Globus pallidus (tissue), 1 donor: ENCODE measurements at regions not wholly inside any gene's neighbourhood (a gene's known extent, or its start where the extent isn't known, plus 50 kb on each side); places are given as distances from the start of the nearest gene placed in this dataset.
A peak's percentile ranks its signal among the peaks of the same experiment; 100 is the strongest.
"Not testable (repeated sequence)": the region's sequence is repeated elsewhere in the genome, so short reads cannot be mapped to it uniquely, and the experiment has no call there.

Experiments
- DNase-seq: peaks from one replicate; pipeline ENCODE4 v3.0.0-alpha.2; 2015; ENCODE audit warnings: low spot score

- DNase-seq = not testable (repeated sequence)
These were observed 943.0 kb downstream of the TUBA3C start for GRCh38 chr13:18238586-18238985.

- no peak for DNase-seq
These were observed 945.2 kb downstream of the TUBA3C start for GRCh38 chr13:18236528-18236815.

DNA sequence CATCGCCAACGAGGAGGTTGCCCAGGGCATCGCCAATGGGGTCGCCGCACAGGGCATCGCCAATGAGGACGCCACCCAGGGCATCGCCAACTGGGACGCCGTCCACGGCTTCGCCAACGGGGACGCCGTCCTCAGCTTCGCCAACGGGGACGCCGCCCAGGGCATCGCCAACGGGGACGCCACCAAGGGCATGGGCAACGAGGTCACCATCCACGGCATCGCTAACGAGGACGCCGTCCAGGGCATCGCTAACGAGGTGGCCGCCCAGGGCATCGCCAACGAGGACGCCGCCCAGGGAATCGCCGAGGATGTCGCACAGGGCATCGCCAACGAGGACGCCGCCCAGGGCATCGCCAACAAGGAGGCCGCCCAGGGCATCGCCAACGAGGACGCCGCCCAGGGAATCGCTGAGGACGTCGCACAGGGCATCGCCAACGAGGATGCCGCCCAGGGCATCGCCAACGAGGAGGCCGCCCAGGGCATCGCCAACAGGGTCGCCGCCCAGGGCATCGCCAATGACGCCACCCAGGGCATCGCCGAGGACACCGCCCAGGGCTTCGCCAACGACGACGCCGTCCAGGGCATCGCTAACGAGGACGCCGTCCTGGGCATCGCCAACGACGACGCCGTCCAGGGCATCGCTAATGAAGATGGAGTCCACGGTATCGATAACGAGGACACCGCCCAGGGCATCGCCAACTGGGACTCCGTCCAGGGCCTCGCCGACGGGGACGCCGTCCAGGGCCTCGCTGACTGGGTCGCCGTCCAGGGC is 945.7 kb downstream of the TUBA3C start:
- DNase-seq = no peak

GRCh38 chr13:18235172-18235571 is 946.5 kb downstream of the TUBA3C start:
- no peak for DNase-seq

GRCh38 chr13:18234451-18234850 is 947.2 kb downstream of the TUBA3C start:
- not testable (repeated sequence) for DNase-seq

DNA sequence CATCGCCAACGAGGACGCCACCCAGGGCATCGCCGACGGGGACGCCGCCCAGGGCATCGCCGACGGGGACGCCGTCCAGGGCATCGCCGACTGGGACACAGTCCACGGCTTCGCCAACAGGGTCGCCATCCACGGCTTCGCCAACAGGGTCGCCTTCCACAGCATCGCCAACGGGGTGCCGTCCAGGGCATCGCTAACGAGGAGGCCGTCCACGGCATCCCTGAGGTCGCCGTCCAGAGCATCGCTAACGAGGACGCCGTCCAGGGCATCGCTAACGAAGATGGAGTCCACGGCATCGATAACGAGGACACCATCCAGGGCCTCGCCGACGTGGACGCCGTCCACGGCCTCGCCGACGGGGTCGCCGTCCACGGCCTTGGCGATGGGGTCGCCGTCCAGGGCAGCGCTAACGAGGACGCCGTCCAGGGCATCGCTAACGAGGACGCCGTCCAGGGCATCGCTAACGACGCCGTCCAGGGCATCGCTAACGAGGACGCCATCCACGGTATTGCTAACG is 947.8 kb downstream of the TUBA3C start:
- no peak for DNase-seq

GRCh38 chr13:18232994-18233782 is 948.4 kb downstream of the TUBA3C start:
- DNase-seq = no peak

- no peak for DNase-seq
These were observed 949.2 kb downstream of the TUBA3C start for GRCh38 chr13:18232298-18232993.

- DNase-seq = not testable (repeated sequence)
These were observed 957.2 kb downstream of the TUBA3C start for GRCh38 chr13:18224411-18224810.

GRCh38 chr13:18214689-18215088 is 966.9 kb downstream of the TUBA3C start:
- DNase-seq = not testable (repeated sequence)

DNA sequence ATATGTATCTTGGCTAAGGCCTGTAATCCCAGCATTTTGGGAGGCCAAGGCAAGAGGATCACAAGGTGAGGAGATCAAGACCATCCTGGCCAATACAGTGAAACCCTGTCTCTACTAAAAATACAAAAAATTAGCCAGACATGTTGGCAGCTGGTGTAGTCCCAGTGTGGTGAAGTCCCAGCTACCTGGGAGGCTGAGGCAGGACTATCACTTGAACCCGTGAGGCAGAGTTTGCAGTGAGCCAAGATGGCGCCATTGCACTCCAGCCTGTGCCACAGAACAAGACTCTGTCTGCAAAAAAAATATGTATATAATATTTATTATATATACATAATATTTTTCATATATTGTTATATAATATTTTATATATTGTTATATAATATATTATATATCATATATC is 968.1 kb downstream of the TUBA3C start:
- not testable (repeated sequence) for DNase-seq

- peak; percentile 18 for DNase-seq
These were observed 968.8 kb downstream of the TUBA3C start for GRCh38 chr13:18212873-18213272.

GRCh38 chr13:18211752-18212560 is 969.7 kb downstream of the TUBA3C start:
- DNase-seq = peak; percentile 31

DNA sequence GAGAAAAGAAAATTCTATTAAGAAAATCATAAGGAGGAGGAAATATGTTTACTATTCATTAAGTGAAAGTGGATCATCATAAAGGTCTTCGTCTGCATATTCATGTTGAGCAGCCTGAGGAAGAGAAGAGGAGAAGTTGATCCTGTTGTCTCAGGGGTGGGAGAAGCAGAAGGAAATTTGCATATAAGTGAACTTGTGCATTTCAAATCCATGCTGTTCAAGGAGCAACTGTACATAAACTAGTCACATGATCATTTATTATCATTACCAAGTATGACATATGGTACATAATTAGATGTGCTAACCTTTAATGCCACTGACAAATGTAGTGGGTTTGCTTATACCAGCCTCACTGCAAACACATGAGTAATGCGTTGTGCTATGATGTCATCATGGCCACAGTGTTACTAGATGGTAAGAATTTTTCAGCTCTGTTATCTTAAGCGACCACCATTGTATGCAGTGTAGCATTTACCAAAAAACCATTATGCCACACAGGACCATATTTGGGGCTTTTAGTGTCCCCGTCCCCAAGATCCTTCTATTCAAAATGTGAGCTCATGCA is 976.9 kb downstream of the TUBA3C start:
- DNase-seq = not testable (repeated sequence)

- DNase-seq = not testable (repeated sequence)
These were observed 986.3 kb downstream of the TUBA3C start for GRCh38 chr13:18195365-18195678.

DNA sequence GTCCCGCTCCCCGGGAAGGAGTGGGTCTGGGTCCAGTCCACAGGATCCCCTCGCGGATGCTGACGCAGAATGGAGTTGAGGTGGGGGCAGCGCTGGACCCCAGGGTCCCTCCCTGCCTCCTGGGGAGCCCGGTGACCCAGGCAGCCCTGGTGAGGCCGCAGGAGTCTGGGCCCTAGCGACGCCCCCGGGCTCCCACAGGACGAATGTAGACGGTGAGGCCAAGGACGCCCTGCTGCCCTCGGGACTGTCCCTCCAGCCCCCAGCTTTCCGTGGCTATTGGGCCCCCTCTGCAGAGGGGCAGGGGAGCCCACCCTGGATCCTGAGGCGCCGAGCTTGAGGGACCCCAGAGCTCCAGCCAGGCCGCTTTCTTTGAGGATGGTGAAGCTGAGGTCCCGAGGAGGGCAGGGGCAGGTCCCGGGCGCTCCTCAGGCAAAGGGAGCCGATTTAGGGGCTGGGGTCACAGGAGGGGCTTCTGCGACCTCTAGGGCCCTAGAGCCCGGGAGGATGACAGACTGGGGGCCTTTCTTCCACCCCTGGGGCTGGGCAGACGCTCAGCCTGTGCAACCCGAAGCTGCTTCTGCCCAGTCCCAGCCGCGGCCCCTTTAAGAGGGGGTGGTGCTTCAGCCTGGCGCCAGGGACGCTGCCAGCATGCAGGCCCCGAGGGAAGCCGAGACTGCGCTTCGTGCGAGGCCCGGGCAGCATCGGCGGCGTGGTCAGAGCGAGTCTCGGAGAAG is 986.8 kb downstream of the TUBA3C start:
- not testable (repeated sequence) for DNase-seq

- DNase-seq = not testable (repeated sequence)
These were observed 987.5 kb downstream of the TUBA3C start for GRCh38 chr13:18194104-18194503.
